GM23248 (cell line): ENCODE measurements at regions not wholly inside any gene's neighbourhood (a gene's known extent, or its start where the extent isn't known, plus 50 kb on each side); places are given as distances from the start of the nearest gene placed in this dataset.

Experiments used
- EZH2 ChIP-seq: fragments of 200-600 bp; sonication (generic); IDR thresholded peaks from 2 replicates; pipeline ENCODE4 v1.6.1; 2018; ENCODE audit warnings: antibody characterized with exemption, mild to moderate bottlenecking; ENCODE audit not compliant: insufficient read depth, poor library complexity, severe bottlenecking
- EZH2phosphoT487 ChIP-seq: fragments of 200-600 bp; sonication (generic); IDR thresholded peaks from 2 replicates; pipeline ENCODE4 v1.6.1; 2018; ENCODE audit warnings: antibody characterized with exemption, moderate library complexity, mild to moderate bottlenecking, low read depth; ENCODE audit not compliant: insufficient read depth

DNA sequence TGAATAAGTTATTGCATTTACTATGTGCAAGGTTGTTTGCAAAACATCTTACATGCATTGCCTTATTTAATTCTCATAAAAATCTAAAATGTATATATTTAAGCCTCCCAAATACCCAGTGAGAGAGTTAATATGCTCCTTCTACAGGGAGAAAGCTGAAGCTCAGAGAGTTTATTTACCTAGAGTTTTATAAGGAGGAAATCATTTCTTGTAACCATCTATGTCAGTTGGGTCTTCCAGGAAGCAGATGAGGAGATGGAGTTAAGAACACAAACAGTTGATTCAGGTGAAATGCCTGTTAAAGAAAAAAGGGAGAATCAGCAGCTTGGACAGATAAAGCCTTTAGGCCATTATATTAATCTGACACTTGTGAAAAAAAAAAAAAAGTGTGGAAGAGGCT, 62.6 kb upstream of the DHX40 start:
- TF ChIP-seq EZH2: no peak
- TF ChIP-seq EZH2phosphoT487: no peak
